Esophagus muscularis mucosa (tissue), 4 donors: ENCODE measurements at regions not wholly inside any gene's neighbourhood (a gene's known extent, or its start where the extent isn't known, plus 50 kb on each side); places are given as distances from the start of the nearest gene placed in this dataset.

Experiments
- CTCF ChIP-seq, 3 experiments: fragments of 200-600 bp in 2 of 3; fragments of 450-650 bp in 1 of 3; sonication (generic) in 2 of 3; IDR thresholded peaks; one replicate each; pipeline ENCODE4 v1.5.1; 2017 to 2019; ENCODE audit warnings: antibody characterized with exemption in 3 of 3, mild to moderate bottlenecking in 2 of 3, moderate library complexity in 1 of 3
- EP300 ChIP-seq: sonication (generic); formaldehyde crosslinking; IDR thresholded peaks from one replicate; pipeline ENCODE4 v1.6.1; 2017; ENCODE audit warnings: antibody characterized with exemption
- POLR2A ChIP-seq: fragments of 450-650 bp; IDR thresholded peaks from one replicate; pipeline ENCODE4 v1.6.1; 2017; ENCODE audit warnings: antibody characterized with exemption, moderate library complexity, mild to moderate bottlenecking, low read depth
- POLR2AphosphoS5 ChIP-seq, 2 donors: sonication (generic); formaldehyde crosslinking; IDR thresholded peaks; one replicate each; pipeline ENCODE4 v1.6.1; 2017; ENCODE audit warnings: antibody characterized with exemption in 2 of 2

- TF ChIP-seq CTCF (IDR thresholded peaks at IDR 0.05), result no peak
- TF ChIP-seq POLR2A, result no peak
- TF ChIP-seq POLR2AphosphoS5 (IDR thresholded peaks at IDR 0.05), result no peak
- TF ChIP-seq EP300, result no peak
Observed at GRCh38 chr22:48061726-48062125, 1299.3 kb downstream of the TBC1D22A start.
